H1 (cell line): ENCODE measurements at regions not wholly inside any gene's neighbourhood (a gene's known extent, or its start where the extent isn't known, plus 50 kb on each side); places are given as distances from the start of the nearest gene placed in this dataset.

Experiments
- CTCF ChIA-PET: fragments of 300-600 bp; sonication (Branson Sonifier 250); formaldehyde crosslinking; loops from one replicate; lab custom pipeline; 2021; ENCODE audit not compliant: partially characterized antibody; lab: Charles Lee
- POLR2A ChIA-PET: fragments of 300-600 bp; sonication (Branson Sonifier 250); formaldehyde crosslinking; loops from one replicate; lab custom pipeline; 2021; ENCODE audit warnings: inconsistent platforms; ENCODE audit not compliant: partially characterized antibody; lab: Charles Lee
- DNase-seq, 2 experiments: peaks; one replicate each; pipeline versions ENCODE4 v3.0.0 to v3.0.0-alpha.2; 2010 to 2022; ENCODE audit warnings: low spot score in 2 of 2, low read depth in 1 of 2, mixed read lengths in 1 of 2
- FAIRE-seq: peaks from 2 replicates; lab custom pipeline; 2011; peaks lifted over from hg19 to GRCh38; lab: Jason Lieb, UNC
- H2AFZ ChIP-seq: 2 replicates; pipeline ENCODE4 v1.8.1; 2012; ENCODE audit warnings: low read length, inconsistent platforms
- H2AK5ac ChIP-seq: 2 replicates; pipeline ENCODE4 v1.6.1; 2013; ENCODE audit warnings: low read depth, low read length
- H2BK120ac ChIP-seq: replicated peaks from 2 replicates; pipeline ENCODE3; 2013; ENCODE audit warnings: low read depth, low read length, inconsistent platforms
- H2BK12ac ChIP-seq: 2 replicates; pipeline ENCODE4 v1.6.1; 2013; ENCODE audit warnings: low read depth, low read length
- H2BK15ac ChIP-seq: 2 replicates; pipeline ENCODE4 v1.6.1; 2013; ENCODE audit warnings: low read length
- H2BK20ac ChIP-seq: 2 replicates; pipeline ENCODE4 v1.6.1; 2013; ENCODE audit warnings: low read length
- H2BK5ac ChIP-seq: 2 replicates; pipeline ENCODE4 v1.6.1; 2013; ENCODE audit warnings: low read depth, low read length
- H3K14ac ChIP-seq: 2 replicates; pipeline ENCODE4 v1.6.1; 2013; ENCODE audit warnings: inconsistent platforms; ENCODE audit not compliant: insufficient read length
- H3K18ac ChIP-seq: 2 replicates; pipeline ENCODE4 v1.6.1; 2013; ENCODE audit warnings: low read length; ENCODE audit errors: extremely low read depth
- H3K23ac ChIP-seq: 2 replicates; pipeline ENCODE4 v1.6.1; 2013; ENCODE audit warnings: inconsistent platforms; ENCODE audit not compliant: insufficient read length
- H3K23me2 ChIP-seq: 2 replicates; pipeline ENCODE4 v1.6.1; 2013; ENCODE audit warnings: low read depth, low read length
- H3K27ac ChIP-seq: 2 replicates; pipeline ENCODE4 v1.6.1; 2011; ENCODE audit warnings: low read depth, low read length, inconsistent platforms
- H3K27me3 ChIP-seq, 4 experiments: replicated peaks in 1 of 4; 1 replicate in 1 of 4; 2 replicates in 3 of 4; pipeline versions ENCODE4 v1.6.1 to v1.8.1; 2011 to 2013; ENCODE audit warnings: low read length in 3 of 4, mild to moderate bottlenecking in 3 of 4, inconsistent platforms in 2 of 4, mixed read lengths in 2 of 4, moderate library complexity in 1 of 4; ENCODE audit not compliant: control insufficient read depth in 3 of 4, insufficient read depth in 3 of 4; ENCODE audit errors: extremely low read depth in 1 of 4
- H3K36me3 ChIP-seq, 4 experiments: 2 replicates each; pipeline versions ENCODE4 v1.6.1 to v1.8.1; 2011 to 2013; ENCODE audit warnings: mild to moderate bottlenecking in 4 of 4, low read length in 3 of 4, moderate library complexity in 2 of 4, control low read depth in 1 of 4, inconsistent platforms in 1 of 4; ENCODE audit not compliant: insufficient read depth in 4 of 4, control insufficient read depth in 2 of 4
- H3K4ac ChIP-seq: replicated peaks from 2 replicates; pipeline ENCODE3; 2013; ENCODE audit warnings: low read length, low read depth, mixed read lengths, inconsistent platforms; ENCODE audit not compliant: insufficient read length
- H3K4me1 ChIP-seq, 4 experiments: replicated peaks in 1 of 4; 1 replicate in 1 of 4; 2 replicates in 3 of 4; pipeline versions ENCODE4 v1.6.1 to v1.8.1; 2011 to 2013; ENCODE audit warnings: low read length in 3 of 4, inconsistent platforms in 2 of 4, mixed read lengths in 1 of 4; ENCODE audit not compliant: insufficient read depth in 4 of 4, control insufficient read depth in 3 of 4
- H3K4me2 ChIP-seq, 2 experiments: 2 replicates each; pipeline versions ENCODE4 v1.6.1 to v1.8.1; 2011 to 2013; ENCODE audit warnings: low read depth in 2 of 2, low read length in 2 of 2, control low read depth in 1 of 2, inconsistent platforms in 1 of 2, mild to moderate bottlenecking in 1 of 2; ENCODE audit not compliant: insufficient read depth in 1 of 2
- H3K4me3 ChIP-seq, 4 experiments: fragments of 200-600, 300-600 bp in 1 of 4; sonication (generic), shearing (Covaris generic), sonication (Bioruptor Twin) in 1 of 4; 2 replicates each; pipeline versions ENCODE4 v1.5.1 to v1.8.1; 2011 to 2016; ENCODE audit warnings: low read length in 4 of 4, low read depth in 3 of 4, control low read depth in 2 of 4, inconsistent platforms in 2 of 4, mild to moderate bottlenecking in 2 of 4, mixed read lengths in 1 of 4, moderate library complexity in 1 of 4; ENCODE audit not compliant: insufficient read depth in 2 of 4; ENCODE audit errors: extremely low read depth in 1 of 4
- H3K56ac ChIP-seq: replicated peaks from 2 replicates; pipeline ENCODE3; 2013; ENCODE audit warnings: low read depth, mild to moderate bottlenecking, mixed read lengths, low read length, inconsistent platforms; ENCODE audit not compliant: insufficient read length
- H3K79me1 ChIP-seq: 2 replicates; pipeline ENCODE4 v1.6.1; 2013; ENCODE audit warnings: low read depth, low read length, control low read depth
- H3K79me2 ChIP-seq, 2 experiments: 2 replicates each; pipeline versions ENCODE4 v1.6.1 to v1.8.1; 2012 to 2013; ENCODE audit warnings: low read length in 2 of 2, mild to moderate bottlenecking in 2 of 2, inconsistent platforms in 1 of 2; ENCODE audit not compliant: insufficient read depth in 2 of 2, control insufficient read depth in 1 of 2
- H3K9ac ChIP-seq, 4 experiments: replicated peaks in 1 of 4; 1 replicate in 1 of 4; 2 replicates in 3 of 4; pipeline versions ENCODE4 v1.6.1 to v1.8.1; 2011 to 2013; ENCODE audit warnings: low read depth in 3 of 4, low read length in 3 of 4, control low read depth in 2 of 4, mild to moderate bottlenecking in 2 of 4, moderate library complexity in 2 of 4, inconsistent platforms in 1 of 4; ENCODE audit errors: extremely low read depth in 1 of 4
- H3K9me3 ChIP-seq, 2 experiments: 2 replicates each; pipeline versions ENCODE4 v1.6.1 to v1.8.1; 2012 to 2013; ENCODE audit warnings: mild to moderate bottlenecking in 2 of 2, moderate library complexity in 2 of 2, control low read depth in 1 of 2, inconsistent platforms in 1 of 2, low read depth in 1 of 2, low read length in 1 of 2, mixed read lengths in 1 of 2; ENCODE audit not compliant: insufficient read depth in 2 of 2
- H4K20me1 ChIP-seq, 2 experiments: replicated peaks in 1 of 2; 2 replicates each; pipeline versions ENCODE3 to v1.8.1; 2011 to 2013; ENCODE audit warnings: inconsistent platforms in 2 of 2, low read length in 2 of 2, mild to moderate bottlenecking in 1 of 2; ENCODE audit not compliant: insufficient read depth in 2 of 2, control insufficient read depth in 1 of 2
- H4K5ac ChIP-seq: 2 replicates; pipeline ENCODE4 v1.6.1; 2013; ENCODE audit warnings: low read length, low read depth, mixed read lengths, inconsistent platforms; ENCODE audit not compliant: insufficient read length
- H4K8ac ChIP-seq: 2 replicates; pipeline ENCODE4 v1.8.0; 2013; ENCODE audit warnings: mild to moderate bottlenecking, moderate library complexity, low read length, inconsistent platforms; ENCODE audit not compliant: insufficient read depth; ENCODE audit errors: extremely low read depth
- H4K91ac ChIP-seq: replicated peaks from 2 replicates; pipeline ENCODE3; 2013; ENCODE audit warnings: low read length, mixed read lengths, inconsistent platforms; ENCODE audit not compliant: insufficient read length
- BACH1 ChIP-seq: IDR thresholded peaks from 2 replicates; pipeline ENCODE4 v1.6.1; 2012; ENCODE audit warnings: low read length, improper control_type of control experiment
- BRCA1 ChIP-seq: IDR thresholded peaks from 2 replicates; pipeline ENCODE4 v1.6.1; 2012; ENCODE audit warnings: low read depth, low read length, improper control_type of control experiment
- CBX8 ChIP-seq: fragments of 300-800, 300-1000 bp; sonication (generic); IDR thresholded peaks from 2 replicates; pipeline ENCODE4 v1.7.1; 2016; ENCODE audit warnings: low read depth, low read length, borderline replicate concordance
- CHD2 ChIP-seq: IDR thresholded peaks from 2 replicates; pipeline ENCODE4 v1.6.1; 2012; ENCODE audit warnings: low read length, improper control_type of control experiment
- CTBP2 ChIP-seq: IDR thresholded peaks from 2 replicates; pipeline ENCODE4 v1.7.0; 2011; ENCODE audit warnings: borderline replicate concordance, mild to moderate bottlenecking, moderate library complexity, mixed read lengths, low read length; ENCODE audit not compliant: insufficient read depth, insufficient read length
- RFX5 ChIP-seq: IDR thresholded peaks from 2 replicates; pipeline ENCODE4 v1.6.1; 2011; ENCODE audit warnings: low read depth, low read length, improper control_type of control experiment, borderline replicate concordance
- whole genome bisulfite sequencing, 2 experiments: shearing (Covaris generic) in 1 of 2; methylation state at CpG; one replicate each; pipeline versions ENCODE4 v1.1.6 to v1.1.7; 2013 to 2015; ENCODE audit warnings: low lambda C conversion rate in 2 of 2, mixed read lengths in 2 of 2, inconsistent platforms in 1 of 2, low coverage in 1 of 2, missing lambda C conversion rate in 1 of 2; ENCODE audit not compliant: insufficient replicate concordance in 2 of 2, insufficient coverage in 1 of 2, insufficient read length in 1 of 2; ENCODE audit errors: extremely low coverage in 1 of 2, missing lambda C conversion rate in 1 of 2; 5-methylcytosine and 5-hydroxymethylcytosine counted together
- TF ChIP-seq, protein P1 (sequence below): IDR thresholded peaks from 2 replicates; pipeline ENCODE4 v1.6.1; 2012; ENCODE audit warnings: low read length, inconsistent platforms

DNA sequence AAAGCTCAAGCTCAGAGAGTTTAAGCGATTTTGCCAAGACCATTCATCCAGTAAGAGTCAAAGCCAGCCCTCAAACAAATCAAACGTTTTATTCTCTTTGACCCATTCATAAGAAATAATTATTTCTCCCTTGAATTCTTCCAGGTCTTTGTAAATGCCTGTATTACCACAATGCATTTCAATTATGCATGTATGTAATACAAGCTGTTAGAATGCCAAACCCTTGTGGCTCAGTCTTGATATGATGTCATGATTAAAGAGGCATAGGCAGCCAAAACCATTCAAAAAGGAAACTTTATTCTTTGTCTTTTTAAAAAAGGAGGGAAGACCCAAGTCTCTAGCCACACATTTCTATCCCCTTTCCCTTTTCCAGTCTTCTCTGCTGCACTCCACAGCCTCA, 56.5 kb upstream of the PGM2 start:
- no peak for FAIRE-seq
- H3K36me3 ChIP-seq: no peaks in the 10 kb centered on the region
- 92% methylated on average over 2 of the region's 2 CpGs; no CpG with 5 or more reads in 1 of the 2 experiments for WGBS, 2 experiments
- no peaks in the 10 kb centered on the region for H3K4me1 ChIP-seq
- H3K27ac ChIP-seq: no peak overlapping the region
- POLR2A ChIA-PET: no interaction called here
- no peak overlapping the region for H2BK12ac ChIP-seq
- H3K4me2 ChIP-seq: no peak overlapping the region
- H2BK120ac ChIP-seq: no peak overlapping the region
- H2BK15ac ChIP-seq: no peak overlapping the region
- H3K27me3 ChIP-seq: no peaks in the 10 kb centered on the region
- H4K20me1 ChIP-seq: no peaks in the 10 kb centered on the region
- H2AK5ac ChIP-seq: no peak overlapping the region
- no peak overlapping the region for H3K9ac ChIP-seq
- H2AFZ ChIP-seq: no peak overlapping the region
- H3K4ac ChIP-seq: no peak overlapping the region
- no peak overlapping the region for H3K4me3 ChIP-seq
- no peak overlapping the region for H2BK20ac ChIP-seq
- H4K91ac ChIP-seq: no peak overlapping the region
- H3K56ac ChIP-seq: no peak overlapping the region
- H3K79me1 ChIP-seq: no peaks in the 10 kb centered on the region
- no peak overlapping the region for H3K14ac ChIP-seq
- TF ChIP-seq BRCA1 (no peak), BACH1 (no peak), CTBP2 (no peak), CBX8 (no peak), RFX5 (no peak), CHD2 (no peak)
- TF ChIP-seq, protein P1, sequence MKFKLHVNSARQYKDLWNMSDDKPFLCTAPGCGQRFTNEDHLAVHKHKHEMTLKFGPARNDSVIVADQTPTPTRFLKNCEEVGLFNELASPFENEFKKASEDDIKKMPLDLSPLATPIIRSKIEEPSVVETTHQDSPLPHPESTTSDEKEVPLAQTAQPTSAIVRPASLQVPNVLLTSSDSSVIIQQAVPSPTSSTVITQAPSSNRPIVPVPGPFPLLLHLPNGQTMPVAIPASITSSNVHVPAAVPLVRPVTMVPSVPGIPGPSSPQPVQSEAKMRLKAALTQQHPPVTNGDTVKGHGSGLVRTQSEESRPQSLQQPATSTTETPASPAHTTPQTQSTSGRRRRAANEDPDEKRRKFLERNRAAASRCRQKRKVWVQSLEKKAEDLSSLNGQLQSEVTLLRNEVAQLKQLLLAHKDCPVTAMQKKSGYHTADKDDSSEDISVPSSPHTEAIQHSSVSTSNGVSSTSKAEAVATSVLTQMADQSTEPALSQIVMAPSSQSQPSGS: no peak
- TF ChIP-seq, all 59 proteins: peak for 0
- Histone ChIP-seq H3K9me3 (no peaks in the 10 kb centered on the region), H4K5ac (no peak overlapping the region), H4K8ac (no peak overlapping the region), H3K23me2 (no peaks in the 10 kb centered on the region), H3K23ac (no peak overlapping the region), H3K79me2 (no peaks in the 10 kb centered on the region), H2BK5ac (no peak overlapping the region), H3K18ac (no peak overlapping the region)
- DNase-seq: no peak
- CTCF ChIA-PET: interaction anchor here (1.5 kb wide), 1 partner anchor 32 kb away, joined by 4 read pairs; no protein-coding TSS in a partner anchor
